Activated CD4-positive, alpha-beta memory T cell treated with anti-CD3 and anti-CD28 coated beads, Interleukin-2, amount 10 ng/mL, durations not matched to agents 7 days and 5 days (primary cell): ENCODE measurements at regions not wholly inside any gene's neighbourhood (a gene's known extent, or its start where the extent isn't known, plus 50 kb on each side); places are given as distances from the start of the nearest gene placed in this dataset.

ENCODE experiments used
- CTCF ChIA-PET: fragments of 350-600 bp; sonication (Branson Sonifier 250); formaldehyde crosslinking; loops from one replicate; lab custom pipeline; 2021; ENCODE audit warnings: antibody characterized with exemption, inconsistent platforms; lab: Charles Lee
- POLR2A ChIA-PET: fragments of 350-600 bp; sonication (Branson Sonifier 250); formaldehyde crosslinking; loops from one replicate; lab custom pipeline; 2021; ENCODE audit warnings: antibody characterized with exemption; lab: Charles Lee
- DNase-seq: peaks from one replicate; pipeline ENCODE4 v3.0.0-alpha.2; 2020
- H3K27ac Mint-ChIP-seq: one replicate; pipeline ENCODE4 v1.8.0; 2021; ENCODE audit warnings: mild to moderate bottlenecking, mixed read lengths
- H3K27me3 Mint-ChIP-seq: one replicate; pipeline ENCODE4 v1.8.0; 2021; ENCODE audit warnings: mixed read lengths
- H3K36me3 Mint-ChIP-seq: one replicate; pipeline ENCODE4 v1.8.0; 2021; ENCODE audit warnings: low read depth, mixed read lengths
- H3K4me1 Mint-ChIP-seq: one replicate; pipeline ENCODE4 v1.8.0; 2021; ENCODE audit warnings: mixed read lengths
- H3K4me3 Mint-ChIP-seq: one replicate; pipeline ENCODE4 v1.8.0; 2021; ENCODE audit warnings: mild to moderate bottlenecking, mixed read lengths
- H3K9me3 Mint-ChIP-seq: one replicate; pipeline ENCODE4 v1.8.0; 2021; ENCODE audit warnings: mixed read lengths

GRCh38 chr1:215482079-215482478 lies 85.0 kb upstream of the KCTD3 start:
- H3K4me3 Mint-ChIP-seq = no peak overlapping the region
- H3K9me3 Mint-ChIP-seq = peaks cover 2% of the 10 kb centered on the region
- no peaks in the 10 kb centered on the region for H3K36me3 Mint-ChIP-seq
- H3K27ac Mint-ChIP-seq = no peak overlapping the region
- H3K4me1 Mint-ChIP-seq = no peaks in the 10 kb centered on the region
- no peak for DNase-seq
- CTCF ChIA-PET = no interaction called here
- POLR2A ChIA-PET = no interaction called here
- H3K27me3 Mint-ChIP-seq = no peaks in the 10 kb centered on the region

- no peak for DNase-seq
- Mint-ChIP-seq H3K27me3 (no peaks in the 10 kb centered on the region), H3K36me3 (no peaks in the 10 kb centered on the region), H3K9me3 (no peaks in the 10 kb centered on the region), H3K27ac (no peak overlapping the region), H3K4me3 (no peak overlapping the region), H3K4me1 (no peaks in the 10 kb centered on the region)
- ChIA-PET CTCF (no interaction called here), POLR2A (no interaction called here)
Measured at GRCh38 chr1:215484171-215484939, 82.7 kb upstream of the KCTD3 start.

GRCh38 chr1:215487466-215487865 lies 79.6 kb upstream of the KCTD3 start:
- ChIA-PET CTCF (no interaction called here), POLR2A (no interaction called here)
- Mint-ChIP-seq H3K4me3 (no peak overlapping the region), H3K27ac (no peak overlapping the region), H3K27me3 (no peaks in the 10 kb centered on the region), H3K4me1 (no peaks in the 10 kb centered on the region), H3K36me3 (no peaks in the 10 kb centered on the region), H3K9me3 (peaks cover 2% of the 10 kb centered on the region)
- no peak for DNase-seq

- DNase-seq = no peak
- no peaks in the 10 kb centered on the region for H3K36me3 Mint-ChIP-seq
- H3K27me3 Mint-ChIP-seq = no peaks in the 10 kb centered on the region
Measured at GRCh38 chr1:215488850-215489249, 78.3 kb upstream of the KCTD3 start.

GRCh38 chr1:215489771-215490565 lies 77.1 kb upstream of the KCTD3 start:
- ChIA-PET POLR2A (no interaction called here), CTCF (no interaction called here)
- Mint-ChIP-seq H3K36me3 (no peaks in the 10 kb centered on the region), H3K27me3 (no peaks in the 10 kb centered on the region), H3K4me1 (no peaks in the 10 kb centered on the region), H3K27ac (no peak overlapping the region), H3K9me3 (peaks cover 2% of the 10 kb centered on the region), H3K4me3 (no peak overlapping the region)
- DNase-seq = no peak

More at GRCh38 chr1:215488850-215489249, 78.3 kb upstream of the KCTD3 start:
- CTCF ChIA-PET = no interaction called here
- Mint-ChIP-seq H3K27ac (no peak overlapping the region), H3K4me1 (no peaks in the 10 kb centered on the region), H3K4me3 (no peak overlapping the region), H3K9me3 (peaks cover 2% of the 10 kb centered on the region)
- POLR2A ChIA-PET = no interaction called here

GRCh38 chr1:215497528-215497927 lies 69.6 kb upstream of the KCTD3 start:
- no peak for DNase-seq
- Mint-ChIP-seq H3K4me3 (no peak overlapping the region), H3K4me1 (no peaks in the 10 kb centered on the region), H3K36me3 (no peaks in the 10 kb centered on the region), H3K27me3 (no peaks in the 10 kb centered on the region), H3K9me3 (no peaks in the 10 kb centered on the region), H3K27ac (no peak overlapping the region)
- CTCF ChIA-PET = no interaction called here
- POLR2A ChIA-PET = interaction anchor here (0.7 kb wide), 1 partner anchor 13 kb away, joined by 3 read pairs; no protein-coding TSS in a partner anchor

GRCh38 chr1:215501496-215501895 lies 65.6 kb upstream of the KCTD3 start:
- POLR2A ChIA-PET = no interaction called here
- Mint-ChIP-seq H3K36me3 (no peaks in the 10 kb centered on the region), H3K27ac (no peak overlapping the region), H3K4me3 (no peak overlapping the region), H3K9me3 (no peaks in the 10 kb centered on the region), H3K4me1 (no peaks in the 10 kb centered on the region), H3K27me3 (no peaks in the 10 kb centered on the region)
- DNase-seq = no peak
- CTCF ChIA-PET = no interaction called here

GRCh38 chr1:215502081-215502480 lies 65.0 kb upstream of the KCTD3 start:
- POLR2A ChIA-PET = no interaction called here
- H3K4me1 Mint-ChIP-seq = no peaks in the 10 kb centered on the region
- DNase-seq = no peak
- no peak overlapping the region for H3K4me3 Mint-ChIP-seq
- H3K27me3 Mint-ChIP-seq = no peaks in the 10 kb centered on the region
- H3K36me3 Mint-ChIP-seq = no peaks in the 10 kb centered on the region
- CTCF ChIA-PET = no interaction called here
- no peak overlapping the region for H3K27ac Mint-ChIP-seq
- H3K9me3 Mint-ChIP-seq = no peaks in the 10 kb centered on the region

- no peak for DNase-seq
- ChIA-PET POLR2A (no interaction called here), CTCF (no interaction called here)
- no peaks in the 10 kb centered on the region for H3K36me3 Mint-ChIP-seq
- no peaks in the 10 kb centered on the region for H3K4me1 Mint-ChIP-seq
- H3K27me3 Mint-ChIP-seq = no peaks in the 10 kb centered on the region
- no peak overlapping the region for H3K27ac Mint-ChIP-seq
- no peak overlapping the region for H3K4me3 Mint-ChIP-seq
- H3K9me3 Mint-ChIP-seq = peaks cover 3% of the 10 kb centered on the region
Measured at GRCh38 chr1:215507119-215507518, 60.0 kb upstream of the KCTD3 start.

- no peak for DNase-seq
- H3K4me1 Mint-ChIP-seq = no peaks in the 10 kb centered on the region
- no peak overlapping the region for H3K27ac Mint-ChIP-seq
- peaks cover 3% of the 10 kb centered on the region for H3K9me3 Mint-ChIP-seq
- ChIA-PET CTCF (no interaction called here), POLR2A (no interaction called here)
- no peak overlapping the region for H3K4me3 Mint-ChIP-seq
- H3K36me3 Mint-ChIP-seq = no peaks in the 10 kb centered on the region
- no peaks in the 10 kb centered on the region for H3K27me3 Mint-ChIP-seq
Measured at GRCh38 chr1:215508311-215508710, 58.8 kb upstream of the KCTD3 start.
